Colonic mucosa (tissue), 4 donors: ENCODE measurements at regions not wholly inside any gene's neighbourhood (a gene's known extent, or its start where the extent isn't known, plus 50 kb on each side); places are given as distances from the start of the nearest gene placed in this dataset.

Experiments
- DNase-seq: peaks from one replicate; pipeline ENCODE4 v3.0.0-alpha.2; 2020
- H3K27ac ChIP-seq: fragments of 200-600 bp; one replicate; pipeline ENCODE4 v1.8.0; 2021
- H3K27me3 ChIP-seq: fragments of 200-600 bp; one replicate; pipeline ENCODE4 v1.8.0; 2021
- H3K36me3 ChIP-seq: fragments of 200-600 bp; one replicate; pipeline ENCODE4 v1.8.0; 2021
- H3K4me1 ChIP-seq: fragments of 200-600 bp; one replicate; pipeline ENCODE4 v1.8.0; 2021; ENCODE audit warnings: mild to moderate bottlenecking
- H3K4me3 ChIP-seq: fragments of 200-600 bp; one replicate; pipeline ENCODE4 v1.8.0; 2021
- H3K9ac ChIP-seq, 2 donors: one replicate each; pipeline ENCODE4 v1.7.0; 2013; ENCODE audit warnings: control low read depth in 2 of 2, low read depth in 2 of 2, low read length in 2 of 2
- H3K9me3 ChIP-seq: fragments of 200-600 bp; one replicate; pipeline ENCODE4 v1.8.0; 2021
- intact Hi-C: fragments of 100-400 bp; cut with DNase I; formaldehyde crosslinking; loops from one replicate; pipeline ENCODE4 v1.14.1; 2022
- TF ChIP-seq, protein P1 (sequence below): fragments of 200-600 bp; IDR thresholded peaks from one replicate; pipeline ENCODE4 v1.8.0; 2022; ENCODE audit warnings: antibody characterized with exemption, mild to moderate bottlenecking
- donor health status: healthy.
- donor health status: DM: no; HTN: no; CAD: no.
- donor health status: DM: no; HTN: no; CAD: no.

DNA sequence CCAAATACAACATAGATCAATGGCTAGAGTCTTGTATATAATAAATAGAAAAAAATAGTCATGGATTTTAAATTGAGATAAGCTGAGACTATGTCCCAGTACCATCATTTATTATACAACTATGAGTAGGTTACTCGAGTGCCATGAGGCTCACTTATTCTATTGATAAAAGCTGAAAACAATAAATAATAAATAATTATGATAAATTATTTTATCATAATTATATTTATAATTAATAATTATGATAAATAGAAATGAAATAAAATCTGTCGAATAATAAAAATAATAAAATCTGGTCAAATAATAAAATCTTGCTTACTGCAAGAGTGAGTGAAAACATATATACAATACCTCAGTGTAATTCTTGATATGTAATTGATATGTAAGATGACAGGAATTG is 801.4 kb downstream of the FAM181B start:
- no peak for DNase-seq
- Histone ChIP-seq H3K36me3 (no peaks in the 10 kb centered on the region), H3K27ac (no peak overlapping the region), H3K4me3 (no peak overlapping the region), H3K9ac (no peak overlapping the region), H3K9me3 (no peaks in the 10 kb centered on the region), H3K4me1 (no peaks in the 10 kb centered on the region), H3K27me3 (no peaks in the 10 kb centered on the region)
- intact Hi-C loops, result no loop called here
- TF ChIP-seq, protein P1, sequence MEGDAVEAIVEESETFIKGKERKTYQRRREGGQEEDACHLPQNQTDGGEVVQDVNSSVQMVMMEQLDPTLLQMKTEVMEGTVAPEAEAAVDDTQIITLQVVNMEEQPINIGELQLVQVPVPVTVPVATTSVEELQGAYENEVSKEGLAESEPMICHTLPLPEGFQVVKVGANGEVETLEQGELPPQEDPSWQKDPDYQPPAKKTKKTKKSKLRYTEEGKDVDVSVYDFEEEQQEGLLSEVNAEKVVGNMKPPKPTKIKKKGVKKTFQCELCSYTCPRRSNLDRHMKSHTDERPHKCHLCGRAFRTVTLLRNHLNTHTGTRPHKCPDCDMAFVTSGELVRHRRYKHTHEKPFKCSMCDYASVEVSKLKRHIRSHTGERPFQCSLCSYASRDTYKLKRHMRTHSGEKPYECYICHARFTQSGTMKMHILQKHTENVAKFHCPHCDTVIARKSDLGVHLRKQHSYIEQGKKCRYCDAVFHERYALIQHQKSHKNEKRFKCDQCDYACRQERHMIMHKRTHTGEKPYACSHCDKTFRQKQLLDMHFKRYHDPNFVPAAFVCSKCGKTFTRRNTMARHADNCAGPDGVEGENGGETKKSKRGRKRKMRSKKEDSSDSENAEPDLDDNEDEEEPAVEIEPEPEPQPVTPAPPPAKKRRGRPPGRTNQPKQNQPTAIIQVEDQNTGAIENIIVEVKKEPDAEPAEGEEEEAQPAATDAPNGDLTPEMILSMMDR, result no peak

- no peaks in the 10 kb centered on the region for H3K4me1 ChIP-seq
- intact Hi-C loops, result no loop called here
- no peaks in the 10 kb centered on the region for H3K9me3 ChIP-seq
- TF ChIP-seq, protein P1, result no peak
- no peak for DNase-seq
- no peak overlapping the region for H3K4me3 ChIP-seq
- no peaks in the 10 kb centered on the region for H3K27me3 ChIP-seq
- no peak overlapping the region for H3K9ac ChIP-seq
- H3K27ac ChIP-seq, result no peak overlapping the region
- H3K36me3 ChIP-seq, result no peaks in the 10 kb centered on the region
Observed at GRCh38 chr11:81920205-81920604, 813.5 kb downstream of the FAM181B start.

DNA sequence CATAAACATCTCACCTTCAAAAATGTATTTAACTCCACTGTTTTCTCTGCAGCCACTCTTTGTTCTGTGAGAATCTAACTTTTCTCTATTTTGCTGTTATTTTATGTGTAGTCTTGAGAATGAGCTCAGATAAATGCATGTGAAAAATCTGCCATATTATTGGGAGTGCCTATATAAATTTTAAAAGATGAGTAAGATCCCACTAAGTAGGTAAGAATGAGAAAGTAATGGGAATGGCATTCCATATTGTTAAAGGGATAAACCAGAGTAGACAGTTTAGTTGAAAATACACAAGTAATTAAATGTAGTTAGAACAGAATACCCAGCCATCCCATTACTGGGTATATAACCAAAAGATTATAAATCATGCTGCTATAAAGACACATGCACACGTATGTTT is 817.2 kb downstream of the FAM181B start:
- TF ChIP-seq, protein P1, result no peak
- no peak overlapping the region for H3K27ac ChIP-seq
- no peak overlapping the region for H3K9ac ChIP-seq
- intact Hi-C loops, result no loop called here
- no peaks in the 10 kb centered on the region for H3K9me3 ChIP-seq
- H3K36me3 ChIP-seq, result no peaks in the 10 kb centered on the region
- H3K4me1 ChIP-seq, result no peaks in the 10 kb centered on the region
- no peak overlapping the region for H3K4me3 ChIP-seq
- H3K27me3 ChIP-seq, result no peaks in the 10 kb centered on the region
- no peak for DNase-seq

DNA sequence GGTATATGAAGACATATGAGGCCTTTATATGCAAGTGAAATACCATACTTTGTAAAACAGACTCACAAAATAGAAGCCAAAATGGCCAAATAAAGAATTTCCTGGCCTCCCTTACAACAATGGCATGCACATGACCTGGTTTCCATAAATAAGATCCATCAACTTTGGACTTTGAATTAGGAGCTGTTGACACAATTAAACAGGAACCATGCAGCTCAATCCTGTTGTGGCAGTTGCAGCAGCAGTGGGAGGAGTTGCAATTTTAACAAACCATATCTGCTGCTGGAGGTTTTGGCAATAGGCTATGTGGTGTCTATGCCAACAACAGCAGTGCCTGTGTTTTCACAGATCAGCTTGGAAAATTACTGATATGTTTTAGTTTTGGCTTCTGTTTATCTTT is 818.6 kb downstream of the FAM181B start:
- Histone ChIP-seq H3K27ac (no peak overlapping the region), H3K9me3 (no peaks in the 10 kb centered on the region), H3K4me3 (no peak overlapping the region), H3K4me1 (no peaks in the 10 kb centered on the region), H3K36me3 (no peaks in the 10 kb centered on the region), H3K9ac (no peak overlapping the region), H3K27me3 (no peaks in the 10 kb centered on the region)
- intact Hi-C loops, result no loop called here
- TF ChIP-seq, protein P1, result no peak
- no peak for DNase-seq

DNA sequence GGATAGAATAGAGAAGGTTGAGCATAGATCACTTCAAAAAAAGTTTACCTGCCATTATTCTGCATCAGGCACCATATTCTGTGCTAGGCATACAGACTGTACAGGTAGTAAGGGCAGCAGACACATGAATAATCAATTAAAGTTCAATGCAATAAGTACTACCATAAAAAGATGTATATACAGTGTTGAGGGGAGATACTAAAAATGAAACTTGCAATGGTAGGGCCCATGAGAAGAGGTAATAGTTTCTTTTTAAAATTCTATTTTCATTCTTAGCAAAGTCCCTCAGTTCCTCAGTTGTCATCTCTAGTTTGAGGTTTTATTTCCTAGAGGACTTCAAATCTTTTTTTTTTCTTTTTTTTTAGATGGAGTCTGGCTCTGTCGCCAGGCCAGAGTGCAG is 819.9 kb downstream of the FAM181B start:
- intact Hi-C loops, result no loop called here
- DNase-seq, result no peak
- H3K9ac ChIP-seq, result no peak overlapping the region
- no peaks in the 10 kb centered on the region for H3K4me1 ChIP-seq
- H3K36me3 ChIP-seq, result no peaks in the 10 kb centered on the region
- no peaks in the 10 kb centered on the region for H3K27me3 ChIP-seq
- no peak overlapping the region for H3K27ac ChIP-seq
- H3K9me3 ChIP-seq, result no peaks in the 10 kb centered on the region
- no peak overlapping the region for H3K4me3 ChIP-seq
- TF ChIP-seq, protein P1, result no peak

DNA sequence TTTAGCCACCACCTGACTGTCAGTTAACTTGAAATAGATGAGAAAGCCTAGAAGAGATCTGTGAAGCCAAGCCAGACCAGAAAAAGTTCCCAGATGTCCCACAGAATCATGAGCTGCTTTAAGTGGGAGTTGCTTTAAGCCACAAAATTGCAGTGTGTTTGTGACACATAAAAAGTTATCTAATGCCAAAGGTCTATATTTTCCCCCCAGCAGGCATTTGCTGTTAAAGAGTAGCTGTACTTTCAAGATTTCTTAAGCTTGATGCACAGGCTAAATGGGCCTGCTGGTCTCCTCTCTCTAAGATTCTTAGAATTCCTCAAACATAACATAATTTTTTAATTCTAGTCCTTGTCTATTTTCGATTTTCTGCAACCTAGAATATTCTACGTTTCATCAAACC is 825.7 kb downstream of the FAM181B start:
- no peak overlapping the region for H3K4me3 ChIP-seq
- intact Hi-C loops, result no loop called here
- TF ChIP-seq, protein P1, result no peak
- H3K9ac ChIP-seq, result no peak overlapping the region
- H3K36me3 ChIP-seq, result no peaks in the 10 kb centered on the region
- no peaks in the 10 kb centered on the region for H3K4me1 ChIP-seq
- no peaks in the 10 kb centered on the region for H3K9me3 ChIP-seq
- no peak for DNase-seq
- H3K27ac ChIP-seq, result no peak overlapping the region
- H3K27me3 ChIP-seq, result no peaks in the 10 kb centered on the region
